Natural killer cell (primary cell): ENCODE measurements at regions not wholly inside any gene's neighbourhood (a gene's known extent, or its start where the extent isn't known, plus 50 kb on each side); places are given as distances from the start of the nearest gene placed in this dataset.

Source experiments
- ATAC-seq, 3 donors: fragments of 150-1000 bp in 2 of 3; fragments of 200-7000 bp in 1 of 3; cut with Tn5 transposase; 1 replicate in 1 of 3; 2 replicates in 2 of 3; pipeline ENCODE4 v1.10.0; 2021; ENCODE audit warnings: mild to moderate bottlenecking in 2 of 3, moderate library complexity in 2 of 3
- DNase-seq, 2 donors: peaks; one replicate each; pipeline versions ENCODE4 v3.0.0 to v3.0.0-alpha.2; 2013 to 2021; ENCODE audit warnings: mixed read lengths in 1 of 2
- H3K27ac ChIP-seq: one replicate; pipeline ENCODE4 v1.5.1; 2013; ENCODE audit warnings: mild to moderate bottlenecking, low read length
- H3K27me3 ChIP-seq: one replicate; pipeline ENCODE4 v1.6.1; 2013; ENCODE audit warnings: low read length; ENCODE audit not compliant: control insufficient read depth, insufficient read depth
- H3K36me3 ChIP-seq: one replicate; pipeline ENCODE4 v1.6.1; 2013; ENCODE audit warnings: low read length; ENCODE audit not compliant: control insufficient read depth, insufficient read depth
- H3K4me1 ChIP-seq: one replicate; pipeline ENCODE4 v1.6.1; 2013; ENCODE audit warnings: low read length; ENCODE audit not compliant: control insufficient read depth, insufficient read depth
- H3K4me3 ChIP-seq: one replicate; pipeline ENCODE4 v1.5.1; 2013; ENCODE audit warnings: low read length
- H3K9me3 ChIP-seq: one replicate; pipeline ENCODE4 v1.6.1; 2013; ENCODE audit warnings: low read length; ENCODE audit not compliant: control insufficient read depth, insufficient read depth
- H3K27ac Mint-ChIP-seq, 2 donors: one replicate each; pipeline ENCODE4 v1.8.0; 2022; ENCODE audit warnings: mild to moderate bottlenecking in 2 of 2, mixed read lengths in 2 of 2, moderate library complexity in 1 of 2
- H3K27me3 Mint-ChIP-seq, 2 donors: one replicate each; pipeline ENCODE4 v1.8.0; 2022; ENCODE audit warnings: low read depth in 2 of 2, mixed read lengths in 2 of 2
- H3K36me3 Mint-ChIP-seq: one replicate; pipeline ENCODE4 v1.8.0; 2022; ENCODE audit warnings: mixed read lengths
- H3K4me1 Mint-ChIP-seq, 2 donors: one replicate each; pipeline ENCODE4 v1.8.0; 2022; ENCODE audit warnings: mixed read lengths in 2 of 2
- H3K4me3 Mint-ChIP-seq: one replicate; pipeline ENCODE4 v1.8.0; 2022; ENCODE audit warnings: mild to moderate bottlenecking, moderate library complexity, mixed read lengths
- H3K9me3 Mint-ChIP-seq, 2 donors: one replicate each; pipeline ENCODE4 v1.8.0; 2022; ENCODE audit warnings: mixed read lengths in 2 of 2
- WGBS: methylation state at CpG from one replicate; pipeline ENCODE4 v1.1.7; 2013; ENCODE audit warnings: missing lambda C conversion rate; ENCODE audit not compliant: insufficient coverage; 5-methylcytosine and 5-hydroxymethylcytosine counted together
- intact Hi-C: fragments of 100-400 bp; cut with micrococcal nuclease; formaldehyde crosslinking; loops from one replicate; pipeline ENCODE4 v1.14.2; 2022
- TF ChIP-seq, protein P1 (sequence below): fragments of 200-600 bp; IDR thresholded peaks from one replicate; pipeline ENCODE4 v1.8.0; 2022; ENCODE audit warnings: antibody characterized with exemption

DNA sequence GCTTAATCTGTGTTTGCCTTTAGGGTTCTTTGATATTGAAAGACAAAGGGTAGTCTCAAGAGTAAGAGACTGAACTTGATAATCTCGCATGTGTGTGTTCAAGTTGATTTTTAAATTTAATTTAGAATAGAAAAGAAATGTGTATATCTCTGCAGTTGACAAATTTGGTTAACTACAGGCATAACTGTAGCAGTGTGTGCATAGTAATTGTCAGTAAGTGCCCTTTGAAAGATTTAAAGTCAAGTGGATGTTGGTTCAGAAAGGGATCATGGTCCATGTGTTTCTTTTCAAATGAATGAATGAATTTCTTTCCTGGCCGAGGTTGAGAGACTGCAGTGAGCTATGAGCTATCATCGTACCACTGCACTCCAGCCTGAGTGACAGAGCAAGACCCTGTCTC is 49.9 kb upstream of the DYRK2 start:
- H3K36me3 Mint-ChIP-seq = no peaks in the 10 kb centered on the region

More for the DNA sequence above, 49.9 kb upstream of the DYRK2 start:
- ATAC-seq (no peak), DNase-seq (no peak)
- Histone ChIP-seq H3K4me3 (no peak overlapping the region), H3K4me1 (no peaks in the 10 kb centered on the region), H3K27me3 (no peaks in the 10 kb centered on the region), H3K36me3 (no peaks in the 10 kb centered on the region), H3K27ac (no peak overlapping the region), H3K9me3 (no peaks in the 10 kb centered on the region)
- Mint-ChIP-seq H3K27ac (no peak overlapping the region), H3K4me1 (peaks cover 13 to 21% of the 10 kb centered on the region in 2 donors), H3K4me3 (no peak overlapping the region), H3K27me3 (no peaks in the 10 kb centered on the region), H3K9me3 (peaks cover 0 to 2% of the 10 kb centered on the region in 2 donors)
- 100% methylated on average over 3 of the region's 3 CpGs for WGBS
- intact Hi-C loops = no loop called here
- TF ChIP-seq, protein P1, sequence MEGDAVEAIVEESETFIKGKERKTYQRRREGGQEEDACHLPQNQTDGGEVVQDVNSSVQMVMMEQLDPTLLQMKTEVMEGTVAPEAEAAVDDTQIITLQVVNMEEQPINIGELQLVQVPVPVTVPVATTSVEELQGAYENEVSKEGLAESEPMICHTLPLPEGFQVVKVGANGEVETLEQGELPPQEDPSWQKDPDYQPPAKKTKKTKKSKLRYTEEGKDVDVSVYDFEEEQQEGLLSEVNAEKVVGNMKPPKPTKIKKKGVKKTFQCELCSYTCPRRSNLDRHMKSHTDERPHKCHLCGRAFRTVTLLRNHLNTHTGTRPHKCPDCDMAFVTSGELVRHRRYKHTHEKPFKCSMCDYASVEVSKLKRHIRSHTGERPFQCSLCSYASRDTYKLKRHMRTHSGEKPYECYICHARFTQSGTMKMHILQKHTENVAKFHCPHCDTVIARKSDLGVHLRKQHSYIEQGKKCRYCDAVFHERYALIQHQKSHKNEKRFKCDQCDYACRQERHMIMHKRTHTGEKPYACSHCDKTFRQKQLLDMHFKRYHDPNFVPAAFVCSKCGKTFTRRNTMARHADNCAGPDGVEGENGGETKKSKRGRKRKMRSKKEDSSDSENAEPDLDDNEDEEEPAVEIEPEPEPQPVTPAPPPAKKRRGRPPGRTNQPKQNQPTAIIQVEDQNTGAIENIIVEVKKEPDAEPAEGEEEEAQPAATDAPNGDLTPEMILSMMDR = no peak
